ENCODE measurements at regions not wholly inside any gene's neighbourhood (a gene's known extent, or its start where the extent isn't known, plus 50 kb on each side); places are given as distances from the start of the nearest gene placed in this dataset.

DNA sequence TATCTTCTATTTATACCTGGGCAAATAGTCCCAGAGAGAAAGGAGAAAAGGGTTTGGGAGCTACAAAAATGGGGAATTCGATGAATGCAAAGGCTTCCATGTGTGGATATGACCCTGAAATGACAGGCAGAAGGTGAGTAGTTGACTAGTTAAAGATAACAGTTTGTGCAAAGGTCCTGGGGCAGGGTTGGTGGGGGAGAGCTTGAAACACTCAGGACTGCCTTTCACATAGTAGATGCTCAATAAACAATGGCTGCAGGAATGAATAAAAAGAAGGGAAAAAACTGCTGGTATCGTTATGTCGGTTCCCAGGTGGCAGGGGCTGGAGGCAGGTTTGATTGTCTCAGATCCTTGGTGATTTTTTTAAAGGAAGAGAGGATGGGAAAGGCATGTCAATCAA, 445.5 kb downstream of the HAPSTR1 start:
- no peak overlapping the region for H3K27ac ChIP-seq
- no peak overlapping the region for H3K4me3 ChIP-seq (replicated peaks in 1 of 3)
- intact Hi-C loops (cut with DNase I), result no loop called here
- DNase-seq, result no peak
- 87 to 89% methylated on average over 3 of the region's 3 CpGs for WGBS, 2 donors
- H3K4me1 ChIP-seq, result no peaks in the 10 kb centered on the region
- no peaks in the 10 kb centered on the region for H3K27me3 ChIP-seq
- no peaks in the 10 kb centered on the region for H3K36me3 ChIP-seq
- H3K9me3 ChIP-seq, result no peaks in the 10 kb centered on the region
- TF ChIP-seq POLR2A (IDR thresholded peaks at IDR 0.05), result no peak
- TF ChIP-seq, protein P1, sequence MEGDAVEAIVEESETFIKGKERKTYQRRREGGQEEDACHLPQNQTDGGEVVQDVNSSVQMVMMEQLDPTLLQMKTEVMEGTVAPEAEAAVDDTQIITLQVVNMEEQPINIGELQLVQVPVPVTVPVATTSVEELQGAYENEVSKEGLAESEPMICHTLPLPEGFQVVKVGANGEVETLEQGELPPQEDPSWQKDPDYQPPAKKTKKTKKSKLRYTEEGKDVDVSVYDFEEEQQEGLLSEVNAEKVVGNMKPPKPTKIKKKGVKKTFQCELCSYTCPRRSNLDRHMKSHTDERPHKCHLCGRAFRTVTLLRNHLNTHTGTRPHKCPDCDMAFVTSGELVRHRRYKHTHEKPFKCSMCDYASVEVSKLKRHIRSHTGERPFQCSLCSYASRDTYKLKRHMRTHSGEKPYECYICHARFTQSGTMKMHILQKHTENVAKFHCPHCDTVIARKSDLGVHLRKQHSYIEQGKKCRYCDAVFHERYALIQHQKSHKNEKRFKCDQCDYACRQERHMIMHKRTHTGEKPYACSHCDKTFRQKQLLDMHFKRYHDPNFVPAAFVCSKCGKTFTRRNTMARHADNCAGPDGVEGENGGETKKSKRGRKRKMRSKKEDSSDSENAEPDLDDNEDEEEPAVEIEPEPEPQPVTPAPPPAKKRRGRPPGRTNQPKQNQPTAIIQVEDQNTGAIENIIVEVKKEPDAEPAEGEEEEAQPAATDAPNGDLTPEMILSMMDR (IDR thresholded peaks at IDR 0.05), result no peak

DNA sequence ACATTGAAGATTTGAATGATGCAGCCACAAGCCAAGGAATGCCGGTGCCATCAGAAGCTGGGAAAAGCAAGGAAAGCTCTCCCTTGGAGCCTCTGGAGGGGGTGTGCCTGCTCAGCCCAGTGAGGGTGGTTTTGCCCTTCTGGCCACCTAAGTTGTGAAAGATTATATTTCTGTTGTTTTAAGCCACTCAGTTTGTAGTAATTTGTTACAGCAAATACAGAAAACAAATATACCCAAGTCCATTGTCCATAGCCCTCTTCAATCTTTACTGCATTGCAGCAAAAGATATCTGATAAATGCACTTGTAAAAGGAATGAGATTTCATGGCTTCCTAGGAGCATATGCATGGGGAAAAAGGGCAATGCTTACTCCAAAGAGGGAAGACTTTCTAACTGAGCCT, 447.9 kb downstream of the HAPSTR1 start:
- intact Hi-C loops (cut with DNase I), result no loop called here
- 86 to 100% methylated on average over 1 of the region's 1 CpG for WGBS, 2 donors
- Histone ChIP-seq H3K36me3 (no peaks in the 10 kb centered on the region), H3K9me3 (no peaks in the 10 kb centered on the region), H3K4me1 (no peaks in the 10 kb centered on the region), H3K4me3 (replicated peaks in 1 of 3) (no peak overlapping the region), H3K27me3 (no peaks in the 10 kb centered on the region), H3K27ac (no peak overlapping the region)
- TF ChIP-seq, protein P1 (IDR thresholded peaks at IDR 0.05), result no peak
- TF ChIP-seq POLR2A (IDR thresholded peaks at IDR 0.05), result no peak
- DNase-seq, result no peak

DNA sequence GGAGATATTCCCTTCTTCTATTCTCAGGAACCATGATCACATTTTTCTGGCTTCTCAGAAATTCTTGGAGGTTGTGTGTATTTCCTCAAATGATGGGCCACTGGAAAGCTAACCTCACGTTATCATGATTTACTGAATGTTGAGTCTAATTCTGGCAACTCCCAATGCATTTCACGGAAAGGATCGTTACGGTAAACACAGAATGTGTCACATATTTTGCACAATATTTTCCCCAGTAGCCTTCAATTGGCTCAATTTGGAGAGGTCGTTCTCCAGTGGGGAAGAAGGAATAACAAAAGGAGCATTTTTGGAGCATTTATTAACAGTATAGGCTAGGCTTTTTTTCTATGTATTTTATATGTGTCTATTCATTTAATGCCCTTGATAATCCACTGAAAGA, 450.3 kb downstream of the HAPSTR1 start:
- H3K4me1 ChIP-seq, result peaks cover 4 to 10% of the 10 kb centered on the region in 2 donors
- H3K9me3 ChIP-seq, result no peaks in the 10 kb centered on the region
- no peaks in the 10 kb centered on the region for H3K27me3 ChIP-seq
- H3K36me3 ChIP-seq, result no peaks in the 10 kb centered on the region
- intact Hi-C loops (cut with DNase I), result no loop called here
- no peak overlapping the region for H3K4me3 ChIP-seq (replicated peaks in 1 of 3)
- TF ChIP-seq, protein P1 (IDR thresholded peaks at IDR 0.05), result no peak
- no peak for TF ChIP-seq POLR2A (IDR thresholded peaks at IDR 0.05)
- no peak for DNase-seq
- no peak overlapping the region for H3K27ac ChIP-seq
- WGBS, 2 donors, result 79 to 92% methylated on average over 5 of the region's 5 CpGs

DNA sequence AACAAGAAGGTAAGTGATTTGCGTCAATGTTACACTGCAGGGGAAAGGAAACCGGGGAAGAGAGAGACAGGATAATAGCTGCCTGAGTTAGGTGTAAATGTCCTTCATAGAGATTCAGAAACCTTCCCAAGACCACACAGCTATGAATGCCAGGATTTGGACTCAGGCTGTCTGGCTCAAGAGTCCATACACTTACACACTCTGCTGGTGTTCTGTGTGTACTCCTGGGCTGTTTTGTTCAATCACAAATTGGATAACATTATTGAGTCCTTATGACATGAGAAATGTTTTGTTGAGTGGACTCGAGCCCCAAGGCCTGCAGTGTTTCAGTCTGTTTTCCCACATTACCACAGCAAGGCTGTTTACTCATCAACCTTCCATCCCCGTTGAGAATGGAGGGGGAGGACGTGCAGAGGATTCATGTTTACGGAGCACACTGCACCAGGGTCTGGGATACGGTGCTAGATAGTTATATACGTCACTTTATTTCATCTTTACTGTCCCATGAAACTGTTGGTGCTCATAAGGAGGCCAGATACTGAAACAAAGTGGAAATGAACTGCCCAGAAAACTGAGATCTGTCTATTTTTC, 450.8 kb downstream of the HAPSTR1 start:
- no peak for DNase-seq
- TF ChIP-seq POLR2A (IDR thresholded peaks at IDR 0.05), result no peak
- TF ChIP-seq, protein P1 (IDR thresholded peaks at IDR 0.05), result no peak
- no peaks in the 10 kb centered on the region for H3K27me3 ChIP-seq

DNA sequence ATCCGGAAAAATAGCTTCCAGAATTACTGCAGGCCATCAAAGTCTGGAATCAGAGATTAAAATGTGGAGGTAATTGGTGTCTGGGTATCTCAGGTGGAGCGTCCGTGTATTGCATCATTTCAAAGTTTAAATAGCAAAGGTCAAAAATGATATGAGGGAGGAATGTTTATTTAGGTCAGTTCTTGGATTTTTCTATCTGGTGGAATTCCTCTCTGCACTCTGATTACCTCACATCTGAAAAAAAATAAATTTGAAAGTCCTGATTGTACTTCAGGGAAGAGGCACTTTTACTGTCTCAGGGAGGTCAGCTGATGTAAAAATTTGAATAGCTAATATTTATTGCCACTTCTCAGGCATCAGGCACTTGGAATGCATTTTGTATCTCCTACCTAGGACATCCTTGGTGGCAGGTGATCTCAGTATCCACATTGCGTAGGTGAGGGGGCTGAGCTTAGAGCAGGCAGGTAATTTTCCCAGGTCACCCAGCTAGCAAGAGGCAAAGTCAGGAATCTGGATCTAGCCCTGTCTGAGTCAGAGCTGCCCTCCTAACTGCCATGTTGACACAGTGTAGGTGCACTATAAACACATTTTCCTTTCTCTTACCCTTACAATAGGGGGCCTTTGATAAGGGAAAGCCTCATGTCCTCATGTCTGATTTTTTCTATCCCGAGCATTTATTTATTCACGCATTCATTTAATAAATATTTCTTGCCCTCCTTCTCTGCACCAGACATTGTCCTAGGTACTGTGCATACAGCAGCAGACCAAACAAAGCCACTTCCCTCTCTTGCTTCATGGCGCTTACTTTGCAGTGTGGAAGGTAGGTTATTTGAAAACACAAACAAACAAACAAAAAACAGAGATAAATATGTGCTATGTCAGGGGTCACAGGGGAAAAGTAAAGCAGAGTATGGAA, 454.3 kb downstream of the HAPSTR1 start:
- DNase-seq, result no peak
- intact Hi-C loops (cut with DNase I), result no loop called here
- no peaks in the 10 kb centered on the region for H3K27me3 ChIP-seq
- no peak overlapping the region for H3K27ac ChIP-seq
- peaks cover 4 to 10% of the 10 kb centered on the region in 2 donors for H3K4me1 ChIP-seq
- TF ChIP-seq POLR2A (IDR thresholded peaks at IDR 0.05), result no peak
- TF ChIP-seq, protein P1 (IDR thresholded peaks at IDR 0.05), result no peak
- H3K9me3 ChIP-seq, result no peaks in the 10 kb centered on the region
- 79 to 80% methylated on average over 7 of the region's 7 CpGs for WGBS, 2 donors
- H3K4me3 ChIP-seq (replicated peaks in 1 of 3), result no peak overlapping the region
- H3K36me3 ChIP-seq, result no peaks in the 10 kb centered on the region

More for the DNA sequence above, 450.8 kb downstream of the HAPSTR1 start:
- Histone ChIP-seq H3K9me3 (no peaks in the 10 kb centered on the region), H3K36me3 (no peaks in the 10 kb centered on the region), H3K4me1 (peaks cover 4 to 10% of the 10 kb centered on the region in 2 donors), H3K4me3 (replicated peaks in 1 of 3) (no peak overlapping the region), H3K27ac (no peak overlapping the region)
- 71 to 73% methylated on average over 8 of the region's 8 CpGs for WGBS, 2 donors
- intact Hi-C loops (cut with DNase I), result no loop called here

All from thyroid gland (tissue), 4 donors.